ENCODE measurements at regions not wholly inside any gene's neighbourhood (a gene's known extent, or its start where the extent isn't known, plus 50 kb on each side); places are given as distances from the start of the nearest gene placed in this dataset.
"Not testable (repeated sequence)": the region's sequence is repeated elsewhere in the genome, so short reads cannot be mapped to it uniquely, and the experiment has no call there.

DNA sequence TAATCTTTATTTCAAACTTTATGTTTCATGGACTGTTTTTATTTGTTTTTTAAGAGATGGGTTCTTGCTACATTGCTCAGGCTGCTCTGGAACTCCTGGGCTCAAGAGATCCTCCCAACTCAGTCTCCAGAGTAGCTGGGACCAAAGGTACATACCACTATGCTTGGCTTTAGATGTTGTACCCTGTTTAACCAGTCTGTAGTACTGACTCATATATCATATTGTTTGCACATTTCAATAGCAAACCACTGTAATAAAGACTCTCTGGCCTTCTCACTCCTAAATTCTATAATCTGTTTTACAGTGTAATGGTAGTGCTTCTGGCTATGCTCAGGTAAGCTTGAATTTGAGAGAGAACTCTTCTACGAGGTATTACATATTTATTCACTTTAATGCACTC, 413.6 kb upstream of the PCDH15 start:
- no peak for TF ChIP-seq JUND (IDR thresholded peaks at IDR 0.05; ENCODE audit: low read depth)
- in situ Hi-C loops (cut with HindIII; ENCODE audit: low pct_unique_long_range_greater_than_20kb, low sequenced_read_pairs): no loop called here
- peak in 1 of 2 experiments; percentile 30 for DNase-seq (ENCODE audit: low read depth in 1 of 2, low spot score in 1 of 2)

DNA sequence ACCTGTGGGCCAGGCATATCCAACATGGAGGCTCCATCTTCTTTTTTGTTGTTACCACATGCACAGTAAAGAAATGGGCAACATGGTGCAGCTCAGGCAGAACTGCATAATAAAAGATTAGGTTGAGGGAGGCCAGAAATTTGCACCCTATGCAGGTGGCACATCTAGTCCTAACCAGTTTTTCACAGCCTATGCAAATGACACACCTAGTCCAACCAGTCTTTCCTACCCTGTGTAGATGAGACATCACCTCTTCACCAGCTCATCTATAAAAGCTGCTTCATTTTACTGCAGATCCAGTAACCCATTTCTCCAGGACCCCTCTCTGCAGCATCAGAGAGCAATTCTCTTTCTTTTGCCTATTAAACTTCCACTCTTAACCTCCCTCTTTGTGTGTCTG, 411.0 kb upstream of the PCDH15 start:
- peak in 1 of 2 experiments; percentile 30 for DNase-seq (ENCODE audit: low read depth in 1 of 2, low spot score in 1 of 2)
- no peak for TF ChIP-seq JUND (IDR thresholded peaks at IDR 0.05; ENCODE audit: low read depth)
- in situ Hi-C loops (cut with HindIII; ENCODE audit: low pct_unique_long_range_greater_than_20kb, low sequenced_read_pairs): no loop called here

DNA sequence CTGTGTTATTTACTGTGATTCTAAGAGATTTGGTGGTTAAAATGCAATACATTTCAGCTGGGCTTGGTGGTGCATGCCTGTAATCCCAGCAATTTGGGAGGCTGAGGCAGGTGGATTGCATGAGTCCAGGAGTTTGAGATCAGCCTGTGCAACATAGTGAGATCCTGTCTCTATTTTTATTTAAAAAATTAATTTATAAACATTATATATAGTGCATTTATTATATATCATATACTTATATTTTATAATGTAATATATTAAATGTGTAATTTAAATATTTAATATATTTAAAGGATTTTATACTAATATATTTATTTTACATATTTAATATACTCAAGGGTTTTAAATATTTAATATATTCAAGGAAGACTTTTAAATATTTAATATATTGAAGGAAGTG, 402.8 kb upstream of the PCDH15 start:
- TF ChIP-seq JUND (IDR thresholded peaks at IDR 0.05; ENCODE audit: low read depth): no peak
- in situ Hi-C loops (cut with HindIII; ENCODE audit: low pct_unique_long_range_greater_than_20kb, low sequenced_read_pairs): no loop called here
- no peak for DNase-seq (ENCODE audit: low read depth in 1 of 2, low spot score in 1 of 2)

DNA sequence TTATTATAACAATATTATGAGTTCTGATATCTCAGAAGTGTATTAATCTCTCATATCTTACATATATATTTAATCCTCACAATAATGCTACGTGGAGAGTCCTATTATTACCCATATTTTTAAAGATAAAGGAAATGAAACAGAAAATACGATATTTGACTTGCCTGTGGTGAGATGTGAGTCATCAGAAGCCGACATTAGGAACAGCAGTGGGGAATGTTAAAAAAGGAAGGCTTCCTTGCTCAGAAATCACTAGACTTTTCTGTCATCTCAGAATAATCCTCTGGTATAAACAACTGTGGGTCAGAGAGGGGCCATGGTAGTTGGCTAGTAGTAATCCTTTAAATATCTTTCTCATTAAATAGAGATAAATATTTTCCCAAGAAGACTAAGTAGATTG, 402.3 kb upstream of the PCDH15 start:
- in situ Hi-C loops (cut with HindIII; ENCODE audit: low pct_unique_long_range_greater_than_20kb, low sequenced_read_pairs): no loop called here
- no peak for DNase-seq (ENCODE audit: low read depth in 1 of 2, low spot score in 1 of 2)
- TF ChIP-seq JUND (IDR thresholded peaks at IDR 0.05; ENCODE audit: low read depth): no peak

DNA sequence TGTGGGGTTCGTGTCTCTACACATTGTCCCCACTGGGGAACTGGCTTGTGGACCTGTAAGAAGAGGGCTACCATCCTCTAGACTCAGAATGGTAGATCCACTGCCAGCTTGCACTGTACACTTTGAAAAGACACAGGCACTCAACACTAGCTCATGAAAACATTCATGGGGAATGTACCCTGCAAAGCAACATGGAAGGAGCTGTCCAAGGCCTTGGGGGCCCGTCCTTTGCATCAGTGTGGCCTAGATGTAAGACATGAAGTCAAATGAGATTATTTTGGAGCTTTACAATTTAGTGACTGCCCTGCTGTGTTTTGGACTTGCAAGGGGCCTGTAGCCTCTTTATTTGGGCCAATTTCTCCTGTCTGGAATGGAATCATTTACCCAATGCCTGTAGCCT, 399.0 kb upstream of the PCDH15 start:
- no peak for TF ChIP-seq JUND (IDR thresholded peaks at IDR 0.05; ENCODE audit: low read depth)
- DNase-seq (ENCODE audit: low read depth in 1 of 2, low spot score in 1 of 2): peak in 1 of 2 experiments; percentile 36
- in situ Hi-C loops (cut with HindIII; ENCODE audit: low pct_unique_long_range_greater_than_20kb, low sequenced_read_pairs): no loop called here

DNA sequence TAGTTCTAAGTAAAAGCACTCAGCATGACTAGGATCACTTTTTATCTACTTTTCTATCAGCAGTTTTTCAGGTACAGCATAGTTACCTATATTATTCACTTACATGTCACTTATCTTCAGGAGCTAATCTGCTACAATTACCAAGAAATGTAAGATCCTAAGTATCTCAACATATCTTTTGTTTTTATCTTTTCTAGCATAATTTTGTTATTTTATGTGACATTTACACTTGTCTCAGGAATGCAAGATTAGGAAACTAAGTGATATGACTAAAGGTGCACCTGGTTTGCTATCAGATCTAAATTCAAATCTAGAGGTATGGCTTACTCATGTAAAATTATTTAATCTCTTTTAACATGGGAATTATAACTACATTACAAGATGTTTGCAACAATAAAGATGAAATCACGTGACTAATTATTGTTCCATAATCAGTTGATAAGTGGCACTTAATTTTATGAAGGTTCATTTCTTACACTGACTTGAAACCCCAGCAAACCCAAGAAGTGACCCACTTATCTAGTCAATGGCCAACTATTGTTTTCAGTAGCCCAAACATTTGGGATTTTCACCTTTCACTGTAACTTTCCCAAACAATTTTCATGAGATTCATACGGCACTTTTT, 390.3 kb upstream of the PCDH15 start:
- DNase-seq (ENCODE audit: low read depth in 1 of 2, low spot score in 1 of 2): no peak
- in situ Hi-C loops (cut with HindIII; ENCODE audit: low pct_unique_long_range_greater_than_20kb, low sequenced_read_pairs): no loop called here
- TF ChIP-seq JUND (IDR thresholded peaks at IDR 0.05; ENCODE audit: low read depth): no peak

DNA sequence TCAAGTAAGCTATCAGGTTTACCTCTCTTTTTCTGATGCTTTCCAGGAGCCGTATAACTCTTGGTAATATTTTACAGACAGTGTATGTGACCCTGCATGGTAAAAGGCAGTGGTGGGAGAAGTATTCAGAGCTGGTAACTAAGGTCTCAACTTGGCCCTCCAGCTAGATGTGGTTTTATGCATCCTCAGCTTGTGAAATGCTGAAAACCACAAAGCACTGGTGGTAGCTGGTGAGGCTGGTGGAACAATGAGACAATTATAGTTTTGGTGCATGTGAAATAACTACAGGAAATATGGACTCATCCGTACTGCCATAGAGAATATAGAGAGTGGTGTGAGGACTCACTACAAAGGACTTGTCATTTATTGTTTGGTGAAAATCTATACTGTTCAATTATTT, 383.0 kb upstream of the PCDH15 start:
- in situ Hi-C loops (cut with HindIII; ENCODE audit: low pct_unique_long_range_greater_than_20kb, low sequenced_read_pairs): no loop called here
- no peak for TF ChIP-seq JUND (IDR thresholded peaks at IDR 0.05; ENCODE audit: low read depth)
- no peak for DNase-seq (ENCODE audit: low read depth in 1 of 2, low spot score in 1 of 2)

DNA sequence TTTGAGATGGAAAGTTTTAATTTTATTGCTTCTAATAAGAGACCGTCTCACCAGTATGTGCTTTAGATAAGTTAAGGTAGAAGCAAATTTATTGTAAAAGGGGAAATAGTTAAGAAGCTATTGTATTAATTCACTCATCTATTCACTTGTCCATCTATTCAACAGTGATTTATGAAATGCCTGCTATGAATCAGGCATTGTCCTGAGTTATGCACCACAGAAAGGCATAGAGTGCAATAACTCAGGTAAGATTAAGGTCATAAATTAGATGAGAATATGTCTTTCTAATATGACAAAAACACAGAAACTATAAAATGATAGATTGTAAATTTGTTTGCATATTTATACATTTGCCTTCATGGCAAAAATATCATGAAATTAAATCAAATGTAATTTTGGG, 379.3 kb upstream of the PCDH15 start:
- no peak for DNase-seq (ENCODE audit: low read depth in 1 of 2, low spot score in 1 of 2)
- in situ Hi-C loops (cut with HindIII; ENCODE audit: low pct_unique_long_range_greater_than_20kb, low sequenced_read_pairs): no loop called here
- no peak for TF ChIP-seq JUND (IDR thresholded peaks at IDR 0.05; ENCODE audit: low read depth)

DNA sequence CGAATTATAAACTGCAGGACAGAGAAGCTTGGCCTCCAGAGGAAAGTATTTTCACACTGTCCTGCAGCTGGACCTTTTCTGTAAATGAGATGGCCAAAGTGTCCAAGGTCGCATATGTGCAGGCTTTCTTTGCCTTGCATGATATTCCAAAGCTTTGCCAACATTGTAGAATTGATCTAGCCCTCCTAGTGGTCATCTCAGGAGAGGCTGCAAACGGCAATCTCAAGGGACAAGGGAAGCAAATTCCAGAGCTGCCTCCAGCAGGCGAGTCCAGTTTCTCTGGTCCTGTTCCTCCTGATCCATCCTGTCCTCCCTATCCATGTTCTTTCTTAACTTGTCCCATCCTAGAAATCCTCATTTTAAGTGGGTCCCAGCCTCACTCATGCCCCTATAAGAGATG, 373.4 kb upstream of the PCDH15 start:
- no peak for TF ChIP-seq JUND (IDR thresholded peaks at IDR 0.05; ENCODE audit: low read depth)
- in situ Hi-C loops (cut with HindIII; ENCODE audit: low pct_unique_long_range_greater_than_20kb, low sequenced_read_pairs): no loop called here
- DNase-seq (ENCODE audit: low read depth in 1 of 2, low spot score in 1 of 2): peak in 1 of 2 experiments; percentile 36

DNA sequence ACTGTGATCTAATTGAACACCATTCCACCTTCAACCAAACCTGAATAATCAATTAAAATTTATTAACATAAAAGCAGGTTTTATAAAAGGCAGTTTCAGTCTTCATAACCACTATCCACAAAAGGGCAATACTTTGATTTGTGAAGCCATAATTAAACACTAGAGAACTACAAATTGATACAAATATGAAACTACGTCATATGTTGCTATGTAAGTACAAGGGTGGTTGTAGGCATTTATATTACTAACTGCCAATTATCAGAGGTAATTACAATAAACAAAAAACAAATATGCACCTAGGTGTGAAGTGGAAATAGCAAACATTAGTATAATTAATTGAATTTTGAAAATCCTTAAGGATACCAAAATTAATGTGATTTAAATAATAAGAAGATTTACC, 368.5 kb upstream of the PCDH15 start:
- TF ChIP-seq JUND (IDR thresholded peaks at IDR 0.05; ENCODE audit: low read depth): no peak
- in situ Hi-C loops (cut with HindIII; ENCODE audit: low pct_unique_long_range_greater_than_20kb, low sequenced_read_pairs): no loop called here
- no peak for DNase-seq (ENCODE audit: low read depth in 1 of 2, low spot score in 1 of 2)

DNA sequence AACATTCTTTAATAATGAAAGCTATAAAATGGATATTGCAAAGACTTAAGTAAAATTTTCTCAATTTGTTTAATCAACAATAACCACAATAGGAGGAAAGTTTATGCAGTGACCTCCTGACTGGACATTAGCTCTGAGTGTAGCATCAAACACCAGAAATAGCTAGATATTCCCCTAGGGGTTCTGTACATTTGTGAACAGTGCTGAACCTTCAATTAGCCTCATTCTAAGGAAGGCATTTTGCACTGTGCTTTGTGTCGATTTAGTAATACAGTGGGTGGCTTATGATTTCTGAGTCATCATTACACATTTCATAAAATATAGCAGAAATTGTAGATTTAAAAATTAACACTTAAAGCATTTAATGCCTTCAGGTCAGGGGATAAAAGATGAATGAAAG, 367.3 kb upstream of the PCDH15 start:
- TF ChIP-seq JUND (IDR thresholded peaks at IDR 0.05; ENCODE audit: low read depth): no peak
- in situ Hi-C loops (cut with HindIII; ENCODE audit: low pct_unique_long_range_greater_than_20kb, low sequenced_read_pairs): no loop called here
- DNase-seq (ENCODE audit: low read depth in 1 of 2, low spot score in 1 of 2): no peak

DNA sequence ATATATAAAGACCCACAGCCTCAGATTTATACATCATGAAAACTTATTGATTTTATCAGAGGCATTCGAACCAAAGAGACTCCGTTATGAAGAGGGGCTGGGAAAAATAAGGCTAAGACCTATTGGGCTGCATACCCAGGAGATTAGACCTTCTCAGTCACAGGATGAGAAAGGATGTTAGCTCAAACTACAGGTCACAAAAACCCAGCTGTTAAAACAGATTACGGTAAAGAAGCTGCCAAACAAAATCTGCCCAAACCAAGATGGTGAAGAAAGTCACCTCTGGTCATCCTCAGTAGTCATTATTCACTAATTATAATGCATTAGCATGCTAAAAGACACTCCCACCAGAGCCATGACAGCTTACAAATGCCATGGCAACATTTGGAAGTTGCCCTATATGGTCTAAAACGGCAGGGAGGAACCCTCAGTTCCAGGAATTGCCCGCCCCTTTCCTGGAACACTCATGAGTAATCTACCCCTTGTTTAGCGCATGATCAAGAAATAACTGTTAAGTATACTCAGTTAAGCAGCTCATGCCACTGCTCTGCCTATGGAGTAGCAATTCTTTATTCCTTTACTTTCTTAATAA, 362.5 kb upstream of the PCDH15 start:
- no peak for TF ChIP-seq JUND (IDR thresholded peaks at IDR 0.05; ENCODE audit: low read depth)

DNA sequence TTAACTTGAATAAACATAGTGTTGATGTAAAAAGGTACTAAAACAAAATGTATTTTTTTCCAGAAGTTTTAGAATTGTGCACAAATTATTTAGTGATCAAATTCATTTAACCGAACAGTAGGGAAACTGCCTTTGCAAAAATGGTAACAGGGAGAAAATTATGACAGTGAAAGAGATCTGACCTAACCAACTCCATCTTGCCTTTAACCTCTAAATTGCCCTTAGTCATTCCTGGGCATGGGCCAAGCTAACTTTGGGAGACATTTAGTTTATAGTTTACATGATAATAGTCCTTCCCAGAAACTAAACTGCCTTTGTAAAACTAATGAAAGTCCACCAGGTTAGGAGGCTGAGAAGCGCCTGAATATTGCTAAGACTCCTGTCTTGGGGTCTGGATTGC, 361.3 kb upstream of the PCDH15 start:
- not testable (repeated sequence) for DNase-seq (ENCODE audit: low read depth in 1 of 2, low spot score in 1 of 2)

More for the DNA sequence above, 362.5 kb upstream of the PCDH15 start:
- no peak for DNase-seq (ENCODE audit: low read depth in 1 of 2, low spot score in 1 of 2)
- in situ Hi-C loops (cut with HindIII; ENCODE audit: low pct_unique_long_range_greater_than_20kb, low sequenced_read_pairs): no loop called here

More for the DNA sequence above, 361.3 kb upstream of the PCDH15 start:
- in situ Hi-C loops (cut with HindIII; ENCODE audit: low pct_unique_long_range_greater_than_20kb, low sequenced_read_pairs): not testable (repeated sequence)
